ENCODE measurements at regions not wholly inside any gene's neighbourhood (a gene's known extent, or its start where the extent isn't known, plus 50 kb on each side); places are given as distances from the start of the nearest gene placed in this dataset.
A peak's percentile ranks its signal among the peaks of the same experiment; 100 is the strongest.
"Not testable (repeated sequence)": the region's sequence is repeated elsewhere in the genome, so short reads cannot be mapped to it uniquely, and the experiment has no call there.

DNA sequence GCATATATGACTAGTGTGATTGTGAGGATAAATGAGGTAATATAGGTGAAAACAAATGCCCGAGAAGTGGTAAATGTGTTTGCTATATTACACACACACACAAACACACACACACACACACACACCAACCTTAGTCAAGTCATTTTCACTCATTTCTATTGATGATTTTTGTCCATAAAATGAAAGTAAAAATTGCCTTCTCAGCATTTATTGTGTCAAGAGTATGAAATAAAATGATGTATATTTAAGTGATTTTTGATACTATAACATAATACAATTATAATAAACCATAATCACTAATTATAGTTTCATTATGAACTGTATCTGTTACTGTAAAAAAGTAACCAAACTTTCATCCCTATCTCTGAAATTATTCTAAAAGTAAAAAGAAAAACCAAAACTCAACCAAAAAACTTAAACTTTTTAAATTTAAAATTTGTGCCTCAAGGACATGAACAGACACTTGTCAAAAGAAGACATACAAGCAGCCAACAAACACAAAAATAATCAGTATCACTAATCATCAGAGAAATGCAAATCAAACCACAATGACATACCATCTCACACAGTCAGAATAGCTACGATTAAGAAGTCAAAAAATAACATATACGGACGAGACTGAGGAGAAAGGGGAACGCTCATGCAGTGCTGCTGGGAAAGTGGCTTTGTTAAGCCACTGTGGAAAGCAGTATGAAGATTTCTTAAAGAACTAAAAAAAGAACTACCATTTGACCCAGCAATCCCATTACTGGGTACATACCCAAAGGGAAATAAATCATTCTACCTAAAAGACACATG, 601.0 kb downstream of the TMA16 start:
- no peak for DNase-seq (ENCODE audit: low spot score)

- DNase-seq (ENCODE audit: low spot score): no peak
Measured at GRCh38 chr4:164096766-164097518, 602.5 kb downstream of the TMA16 start.

- not testable (repeated sequence) for DNase-seq (ENCODE audit: low spot score)
Measured at GRCh38 chr4:164100741-164101365, 606.4 kb downstream of the TMA16 start.

GRCh38 chr4:164108971-164109370, 614.5 kb downstream of the TMA16 start:
- DNase-seq (ENCODE audit: low spot score): no peak

GRCh38 chr4:164109503-164109902, 615.0 kb downstream of the TMA16 start:
- no peak for DNase-seq (ENCODE audit: low spot score)

DNA sequence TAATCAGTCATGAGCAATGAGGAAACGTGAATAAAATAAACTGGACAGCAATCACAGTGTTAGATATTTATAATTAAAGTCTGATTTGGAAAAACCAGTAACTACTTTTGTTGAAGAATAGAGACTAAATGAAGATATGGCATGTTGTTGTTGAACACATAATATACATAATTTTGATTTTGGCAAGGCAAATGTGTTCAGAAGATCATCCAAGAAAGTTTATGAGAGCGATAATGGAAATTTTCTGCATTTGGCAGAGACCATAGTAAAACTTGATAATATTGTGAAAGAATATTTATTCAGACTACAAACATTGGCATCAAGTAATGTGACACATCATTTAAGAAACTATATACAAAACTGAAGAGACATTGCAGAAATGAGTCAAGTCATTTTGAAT, 620.7 kb downstream of the TMA16 start:
- DNase-seq (ENCODE audit: low spot score): no peak

DNA sequence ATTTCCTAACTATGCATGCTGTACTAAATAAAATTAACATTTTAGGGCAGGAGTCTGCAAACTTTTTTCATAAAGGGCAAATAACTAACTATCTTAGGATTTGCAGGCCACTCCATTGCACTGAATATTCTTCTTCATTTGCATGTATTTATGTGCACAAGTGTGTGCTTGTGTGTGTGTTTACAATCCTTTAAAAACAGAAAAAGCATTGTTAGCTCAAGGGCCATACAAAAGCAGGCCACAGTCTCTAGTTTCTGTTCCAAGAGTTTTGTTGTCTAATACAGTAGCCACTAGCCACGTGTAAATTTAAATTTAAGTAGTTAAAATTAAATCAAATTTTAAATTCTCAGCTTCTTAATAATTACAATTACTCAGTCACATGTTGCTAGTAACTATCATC, 621.8 kb downstream of the TMA16 start:
- no peak for DNase-seq (ENCODE audit: low spot score)

DNA sequence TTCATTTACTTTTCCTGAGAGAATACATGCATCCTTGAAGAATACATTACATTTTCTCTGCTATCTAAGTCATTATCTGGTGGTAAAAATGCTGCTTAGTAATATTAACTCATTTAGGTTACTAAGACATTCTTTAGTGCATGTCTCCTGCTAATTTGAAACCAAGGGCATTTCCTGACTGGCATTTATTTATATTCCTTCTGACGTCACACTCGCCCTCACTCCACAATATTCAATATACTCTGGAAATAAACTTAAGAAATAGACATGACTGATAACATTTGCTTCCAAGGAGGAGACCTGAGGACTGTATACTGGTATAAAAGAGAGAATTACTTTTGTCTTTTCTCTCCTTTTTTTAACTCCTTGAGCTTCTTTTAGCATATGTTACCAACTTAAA, 619.5 kb upstream of the SMIM31 start:
- DNase-seq (ENCODE audit: low spot score): no peak

GRCh38 chr4:164136180-164136616, 617.7 kb upstream of the SMIM31 start:
- no peak for DNase-seq (ENCODE audit: low spot score)

- DNase-seq (ENCODE audit: low spot score): no peak
Measured at GRCh38 chr4:164138521-164138920, 615.4 kb upstream of the SMIM31 start.

DNA sequence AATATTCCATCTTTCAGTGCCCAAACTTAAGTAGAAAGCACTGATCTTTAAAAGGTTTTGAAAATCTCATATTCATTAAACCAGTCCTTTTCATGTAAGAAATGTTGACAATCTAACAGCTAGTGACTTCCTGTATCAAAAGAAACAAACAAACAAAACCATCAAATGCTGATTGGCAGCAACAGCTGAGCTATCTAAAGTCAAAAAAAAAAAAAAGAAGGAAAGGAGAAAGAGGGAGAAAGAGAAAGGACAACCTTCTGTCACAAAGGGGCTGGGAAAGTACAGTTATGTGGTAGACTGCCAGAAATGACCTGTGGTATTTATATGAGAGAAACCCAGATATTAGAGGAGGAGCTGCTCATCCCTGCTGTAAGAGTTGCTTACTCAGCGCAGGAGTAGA, 614.6 kb upstream of the SMIM31 start:
- no peak for DNase-seq (ENCODE audit: low spot score)

GRCh38 chr4:164141755-164142375, 612.1 kb upstream of the SMIM31 start:
- peak; percentile 16 for DNase-seq (ENCODE audit: low spot score)

GRCh38 chr4:164154416-164154815, 599.5 kb upstream of the SMIM31 start:
- no peak for DNase-seq (ENCODE audit: low spot score)

GRCh38 chr4:164169591-164169990, 584.3 kb upstream of the SMIM31 start:
- no peak for DNase-seq (ENCODE audit: low spot score)

GRCh38 chr4:164177153-164177552, 576.8 kb upstream of the SMIM31 start:
- no peak for DNase-seq (ENCODE audit: low spot score)

- DNase-seq (ENCODE audit: low spot score): no peak
Measured at GRCh38 chr4:164177753-164178152, 576.2 kb upstream of the SMIM31 start.

GRCh38 chr4:164188236-164188635, 565.7 kb upstream of the SMIM31 start:
- DNase-seq (ENCODE audit: low spot score): no peak

GRCh38 chr4:164192844-164193243, 561.1 kb upstream of the SMIM31 start:
- DNase-seq (ENCODE audit: low spot score): no peak

- DNase-seq (ENCODE audit: low spot score): no peak
Measured at GRCh38 chr4:164193676-164194075, 560.3 kb upstream of the SMIM31 start.

DNA sequence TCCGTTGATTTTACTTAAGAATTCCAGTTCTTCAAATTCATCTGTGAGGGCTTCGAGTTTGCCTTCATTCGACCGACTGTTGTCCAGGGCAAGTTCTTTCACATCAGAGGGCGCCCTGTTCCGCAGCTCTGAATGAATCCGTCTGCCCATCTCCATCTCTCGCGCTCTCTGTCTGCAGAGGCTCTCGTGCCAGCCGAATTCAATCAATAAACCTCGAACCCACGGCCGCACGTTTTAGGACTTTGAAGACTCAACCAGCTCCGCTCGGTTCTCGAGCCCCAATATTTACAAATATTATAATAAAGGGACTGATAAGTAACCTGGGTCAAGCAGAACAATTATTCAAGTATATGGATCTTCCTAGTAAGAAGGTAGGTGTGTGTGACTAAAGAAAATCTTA, 556.4 kb upstream of the SMIM31 start:
- no peak for DNase-seq (ENCODE audit: low spot score)

DNA sequence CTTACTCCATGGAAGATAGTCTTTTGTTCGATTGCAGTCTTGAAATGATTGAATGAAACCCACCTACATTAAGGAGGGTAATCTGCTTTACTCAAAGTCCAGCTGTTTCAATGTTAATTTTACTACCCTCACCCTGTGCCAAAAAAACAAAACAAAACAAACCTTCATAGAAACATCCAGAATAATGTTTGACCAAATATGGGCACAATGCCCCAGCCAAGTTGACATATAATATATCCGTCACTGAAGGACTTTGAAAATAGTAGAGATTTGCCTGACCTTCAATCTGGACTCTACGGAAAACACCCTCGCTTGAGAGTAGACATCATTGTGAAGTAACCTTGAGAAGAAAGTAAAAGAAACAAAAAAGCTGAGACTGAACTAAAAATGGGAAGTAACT, 550.5 kb upstream of the SMIM31 start:
- DNase-seq (ENCODE audit: low spot score): no peak

DNA sequence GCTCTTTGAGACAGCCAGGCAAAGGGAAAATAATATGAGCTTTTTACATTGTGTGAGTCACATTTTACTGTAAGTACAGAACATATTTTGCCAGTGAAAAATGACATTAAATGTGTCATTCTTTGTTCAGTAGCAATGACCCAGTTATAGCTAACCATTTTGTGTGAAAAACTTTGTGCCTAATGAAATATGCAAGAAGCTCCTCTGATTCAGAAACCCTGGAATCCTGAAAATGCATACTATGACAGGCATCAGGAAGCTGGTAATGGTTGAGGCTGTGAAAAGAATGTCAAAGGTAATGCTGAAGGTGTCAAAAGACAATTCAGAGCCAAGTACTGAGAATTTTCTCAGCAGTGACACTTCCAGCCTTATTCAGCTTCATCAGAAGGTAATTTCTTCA, 549.5 kb upstream of the SMIM31 start:
- DNase-seq (ENCODE audit: low spot score): peak; percentile 1
